ENCODE measurements at regions not wholly inside any gene's neighbourhood (a gene's known extent, or its start where the extent isn't known, plus 50 kb on each side); places are given as distances from the start of the nearest gene placed in this dataset.

DNA sequence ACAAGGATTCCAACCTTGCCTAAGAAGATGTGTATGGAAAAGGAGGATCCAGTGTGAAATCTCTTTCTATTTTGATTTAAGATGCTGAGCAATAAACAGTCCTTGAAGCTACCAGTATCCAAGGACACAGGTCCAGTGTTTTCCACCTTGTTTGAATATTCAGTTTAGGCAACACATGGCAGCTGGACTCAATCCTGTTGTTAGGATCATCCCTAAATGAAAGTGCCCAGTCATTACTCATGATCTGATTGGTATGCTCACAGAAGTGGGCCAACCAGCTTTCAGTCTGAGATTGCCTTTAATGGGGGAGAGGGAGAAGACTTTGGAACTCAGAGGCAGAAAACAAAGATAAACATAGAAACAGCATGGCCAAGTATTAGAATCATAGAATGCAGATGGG lies 355.7 kb upstream of the ADAMTSL1 start:
- TF ChIP-seq, protein P1, sequence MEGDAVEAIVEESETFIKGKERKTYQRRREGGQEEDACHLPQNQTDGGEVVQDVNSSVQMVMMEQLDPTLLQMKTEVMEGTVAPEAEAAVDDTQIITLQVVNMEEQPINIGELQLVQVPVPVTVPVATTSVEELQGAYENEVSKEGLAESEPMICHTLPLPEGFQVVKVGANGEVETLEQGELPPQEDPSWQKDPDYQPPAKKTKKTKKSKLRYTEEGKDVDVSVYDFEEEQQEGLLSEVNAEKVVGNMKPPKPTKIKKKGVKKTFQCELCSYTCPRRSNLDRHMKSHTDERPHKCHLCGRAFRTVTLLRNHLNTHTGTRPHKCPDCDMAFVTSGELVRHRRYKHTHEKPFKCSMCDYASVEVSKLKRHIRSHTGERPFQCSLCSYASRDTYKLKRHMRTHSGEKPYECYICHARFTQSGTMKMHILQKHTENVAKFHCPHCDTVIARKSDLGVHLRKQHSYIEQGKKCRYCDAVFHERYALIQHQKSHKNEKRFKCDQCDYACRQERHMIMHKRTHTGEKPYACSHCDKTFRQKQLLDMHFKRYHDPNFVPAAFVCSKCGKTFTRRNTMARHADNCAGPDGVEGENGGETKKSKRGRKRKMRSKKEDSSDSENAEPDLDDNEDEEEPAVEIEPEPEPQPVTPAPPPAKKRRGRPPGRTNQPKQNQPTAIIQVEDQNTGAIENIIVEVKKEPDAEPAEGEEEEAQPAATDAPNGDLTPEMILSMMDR (IDR thresholded peaks at IDR 0.05; ENCODE audit: low read length) = no peak
- TF ChIP-seq EZH2 (optimal IDR thresholded peaks at IDR 0.05; ENCODE audit: low read depth, low read length) (no peak), EZH2phosphoT487 (IDR thresholded peaks at IDR 0.05; ENCODE audit: low read length) (no peak)

Data from MM.1S (cell line).